ENCODE measurements at regions not wholly inside any gene's neighbourhood (a gene's known extent, or its start where the extent isn't known, plus 50 kb on each side); places are given as distances from the start of the nearest gene placed in this dataset.

DNA sequence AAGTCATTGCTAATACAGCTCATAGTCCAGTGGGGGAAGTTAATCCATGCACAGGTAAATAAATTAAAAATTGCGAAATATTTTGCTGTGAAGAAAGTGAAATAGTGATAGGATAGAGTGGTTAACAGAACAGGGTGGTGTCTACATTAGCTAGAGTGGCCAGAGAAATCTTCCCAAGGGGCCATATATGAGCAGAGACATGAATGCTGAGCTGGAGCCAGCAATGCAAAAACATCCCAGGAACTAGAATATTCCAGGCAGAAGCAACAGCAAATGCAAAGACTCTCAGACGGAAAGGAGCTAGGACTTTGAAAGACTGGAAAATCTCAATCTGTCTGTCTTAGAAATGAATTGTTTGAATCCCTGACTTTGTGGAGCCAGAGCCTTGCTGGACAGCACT lies 1221.6 kb downstream of the MAT2B start:
- TF ChIP-seq, protein P1, sequence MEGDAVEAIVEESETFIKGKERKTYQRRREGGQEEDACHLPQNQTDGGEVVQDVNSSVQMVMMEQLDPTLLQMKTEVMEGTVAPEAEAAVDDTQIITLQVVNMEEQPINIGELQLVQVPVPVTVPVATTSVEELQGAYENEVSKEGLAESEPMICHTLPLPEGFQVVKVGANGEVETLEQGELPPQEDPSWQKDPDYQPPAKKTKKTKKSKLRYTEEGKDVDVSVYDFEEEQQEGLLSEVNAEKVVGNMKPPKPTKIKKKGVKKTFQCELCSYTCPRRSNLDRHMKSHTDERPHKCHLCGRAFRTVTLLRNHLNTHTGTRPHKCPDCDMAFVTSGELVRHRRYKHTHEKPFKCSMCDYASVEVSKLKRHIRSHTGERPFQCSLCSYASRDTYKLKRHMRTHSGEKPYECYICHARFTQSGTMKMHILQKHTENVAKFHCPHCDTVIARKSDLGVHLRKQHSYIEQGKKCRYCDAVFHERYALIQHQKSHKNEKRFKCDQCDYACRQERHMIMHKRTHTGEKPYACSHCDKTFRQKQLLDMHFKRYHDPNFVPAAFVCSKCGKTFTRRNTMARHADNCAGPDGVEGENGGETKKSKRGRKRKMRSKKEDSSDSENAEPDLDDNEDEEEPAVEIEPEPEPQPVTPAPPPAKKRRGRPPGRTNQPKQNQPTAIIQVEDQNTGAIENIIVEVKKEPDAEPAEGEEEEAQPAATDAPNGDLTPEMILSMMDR (IDR thresholded peaks at IDR 0.05): no peak
- no peak for TF ChIP-seq POLR2A (IDR thresholded peaks at IDR 0.05)

Data from thyroid gland (tissue), 4 donors.